ENCODE measurements at regions not wholly inside any gene's neighbourhood (a gene's known extent, or its start where the extent isn't known, plus 50 kb on each side); places are given as distances from the start of the nearest gene placed in this dataset.
A peak's percentile ranks its signal among the peaks of the same experiment; 100 is the strongest.
"Not testable (repeated sequence)": the region's sequence is repeated elsewhere in the genome, so short reads cannot be mapped to it uniquely, and the experiment has no call there.

GRCh38 chr13:91056746-91057145 lies 290.7 kb upstream of the MIR17HG start:
- Mint-ChIP-seq H3K9me3 (peaks cover 12% of the 10 kb centered on the region; the same call in 2 of the 3 replicates), H3K36me3 (ENCODE audit: low read depth) (no peaks in the 10 kb centered on the region; the same call in 2 of the 3 replicates), H3K4me3 (no peak overlapping the region), H3K27me3 (ENCODE audit: insufficient read depth, low read depth, poor library complexity) (peaks cover 2% of the 10 kb centered on the region), H3K4me1 (peaks cover 21% of the 10 kb centered on the region; the same call in 2 of the 3 replicates), H3K27ac (no peak overlapping the region)
- H2AFZ ChIP-seq: 0 out of 2 replicates have a peak overlapping the region, but pooled peaks have one; percentile 43
- H3K27me3 ChIP-seq (ENCODE audit: insufficient read depth): no peaks in the 10 kb centered on the region
- ATAC-seq (no peak; the same call in 2 of the 3 replicates), DNase-seq (ENCODE audit: low spot score) (no peak)
- no peaks in the 10 kb centered on the region for H3K36me3 ChIP-seq (ENCODE audit: insufficient read depth)
- no peaks in the 10 kb centered on the region for H4K20me1 ChIP-seq (replicated peaks; ENCODE audit: insufficient read depth)
- H3K9me2 ChIP-seq (ENCODE audit: insufficient read depth): no peaks in the 10 kb centered on the region
- no peak overlapping the region for H3K4me2 ChIP-seq
- no peak overlapping the region for H3K4me3 ChIP-seq
- no peaks in the 10 kb centered on the region for H3F3A ChIP-seq (replicated peaks; ENCODE audit: low read depth)
- no peak overlapping the region for H3K27ac ChIP-seq (ENCODE audit: low read depth)
- no peaks in the 10 kb centered on the region for H3K79me2 ChIP-seq (replicated peaks; ENCODE audit: insufficient read depth)
- no peak for TF ChIP-seq JUNB (IDR thresholded peaks at IDR 0.05; ENCODE audit: unreplicated experiment)
- no peak for TF ChIP-seq ZNF114 (CRISPR knock-in tag; IDR thresholded peaks at IDR 0.05)
- TF ChIP-seq ETS1 (IDR thresholded peaks at IDR 0.05): no peak
- no peak for TF ChIP-seq POLR2AphosphoS5 (IDR thresholded peaks at IDR 0.05; ENCODE audit: low read depth)
- TF ChIP-seq ZNF462 (CRISPR knock-in tag; IDR thresholded peaks at IDR 0.05): no peak
- no peak for TF ChIP-seq STAT1 (IDR thresholded peaks at IDR 0.05; ENCODE audit: unreplicated experiment)
- TF ChIP-seq NANOG (IDR thresholded peaks at IDR 0.05; ENCODE audit: borderline replicate concordance): no peak
- no peak for TF ChIP-seq REST (IDR thresholded peaks at IDR 0.05; ENCODE audit: unreplicated experiment)
- TF ChIP-seq EZH2phosphoT487 (IDR thresholded peaks at IDR 0.05; ENCODE audit: unreplicated experiment): no peak
- TF ChIP-seq ZNF331 (CRISPR knock-in tag; IDR thresholded peaks at IDR 0.05; ENCODE audit: low read depth): no peak
- no peak for TF ChIP-seq CTCF (conservative IDR thresholded peaks at IDR 0.05; ENCODE audit: low read depth in 2 of 2)
- peaks cover 15% of the 10 kb centered on the region for H3K4me1 ChIP-seq (ENCODE audit: insufficient read depth)

GRCh38 chr13:91057507-91057906 lies 290.0 kb upstream of the MIR17HG start:
- not testable (repeated sequence) for ATAC-seq; H3F3A ChIP-seq (replicated peaks; ENCODE audit: low read depth); H3K9me2 ChIP-seq (ENCODE audit: insufficient read depth); H3K4me3 ChIP-seq; H3K27ac Mint-ChIP-seq; H3K36me3 ChIP-seq (ENCODE audit: insufficient read depth); H3K4me2 ChIP-seq; DNase-seq (ENCODE audit: low spot score); H3K27me3 ChIP-seq (ENCODE audit: insufficient read depth); H3K27ac ChIP-seq (ENCODE audit: low read depth); H3K4me3 Mint-ChIP-seq; H3K36me3 Mint-ChIP-seq (ENCODE audit: low read depth); H2AFZ ChIP-seq; H3K27me3 Mint-ChIP-seq (ENCODE audit: insufficient read depth, low read depth, poor library complexity); H3K79me2 ChIP-seq (replicated peaks; ENCODE audit: insufficient read depth); H4K20me1 ChIP-seq (replicated peaks; ENCODE audit: insufficient read depth)
- peaks cover 15% of the 10 kb centered on the region for H3K4me1 ChIP-seq (ENCODE audit: insufficient read depth)
- Mint-ChIP-seq H3K4me1 (peaks cover 21% of the 10 kb centered on the region; the same call in 2 of the 3 replicates), H3K9me3 (peaks cover 12% of the 10 kb centered on the region; the same call in 2 of the 3 replicates)

Data from GM23338 (cell line).